Epithelial cell of esophagus (primary cell): ENCODE measurements at regions not wholly inside any gene's neighbourhood (a gene's known extent, or its start where the extent isn't known, plus 50 kb on each side); places are given as distances from the start of the nearest gene placed in this dataset.

Experiments used
- DNase-seq: peaks from one replicate; pipeline ENCODE4 v3.0.0; 2010; ENCODE audit warnings: low read depth
- H3K4me3 ChIP-seq: 2 replicates; pipeline ENCODE4 v1.5.1; 2011; ENCODE audit warnings: mild to moderate bottlenecking, low read length, control low read depth
- CTCF ChIP-seq: IDR thresholded peaks from 2 replicates; pipeline ENCODE4 v1.5.1; 2011; ENCODE audit warnings: low read depth, mild to moderate bottlenecking, low read length, control low read depth, inconsistent platforms; ENCODE audit not compliant: insufficient read depth; ENCODE audit errors: missing control alignments

DNA sequence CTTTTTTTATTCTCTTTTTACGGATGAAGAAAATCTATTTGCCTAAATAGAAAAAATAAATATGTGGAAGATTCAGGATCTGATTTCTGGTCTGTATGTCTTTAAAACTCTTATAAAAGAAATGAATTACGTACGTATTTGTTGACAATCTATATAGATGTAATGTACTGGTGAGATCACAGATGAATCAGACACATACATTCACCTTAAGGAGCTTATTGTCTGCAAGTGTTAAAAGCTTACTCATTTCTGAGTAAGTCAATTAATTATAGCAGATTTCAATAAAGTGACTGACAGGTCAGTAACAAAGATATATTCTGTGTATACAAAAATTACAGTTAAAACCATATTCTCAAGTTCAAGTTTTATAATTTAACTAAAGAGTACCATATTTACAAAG is 66.6 kb upstream of the NAF1 start:
- peak; percentile 69 for DNase-seq
- no peak for TF ChIP-seq CTCF
- H3K4me3 ChIP-seq = no peak overlapping the region

DNA sequence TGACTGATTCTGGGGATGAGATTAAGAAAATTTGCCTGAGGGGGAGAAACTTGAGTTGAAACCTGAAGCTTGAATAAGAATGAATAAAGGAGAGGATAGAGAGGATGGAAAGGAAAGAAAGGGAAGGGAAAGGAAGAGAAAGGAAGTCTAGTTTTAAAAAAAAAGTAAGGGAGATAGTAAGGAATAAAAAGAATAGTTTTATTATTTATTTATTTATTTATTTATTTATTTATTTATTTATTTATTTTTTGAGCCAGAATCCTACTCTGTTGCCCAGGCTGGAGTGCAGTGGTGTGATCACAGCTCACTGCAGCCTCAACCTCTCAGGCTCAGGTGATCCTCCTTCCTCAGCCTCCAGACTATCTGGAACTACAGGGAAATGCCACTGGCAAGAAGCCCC is 62.0 kb upstream of the NAF1 start:
- no peak for DNase-seq
- no peak overlapping the region for H3K4me3 ChIP-seq
- no peak for TF ChIP-seq CTCF

DNA sequence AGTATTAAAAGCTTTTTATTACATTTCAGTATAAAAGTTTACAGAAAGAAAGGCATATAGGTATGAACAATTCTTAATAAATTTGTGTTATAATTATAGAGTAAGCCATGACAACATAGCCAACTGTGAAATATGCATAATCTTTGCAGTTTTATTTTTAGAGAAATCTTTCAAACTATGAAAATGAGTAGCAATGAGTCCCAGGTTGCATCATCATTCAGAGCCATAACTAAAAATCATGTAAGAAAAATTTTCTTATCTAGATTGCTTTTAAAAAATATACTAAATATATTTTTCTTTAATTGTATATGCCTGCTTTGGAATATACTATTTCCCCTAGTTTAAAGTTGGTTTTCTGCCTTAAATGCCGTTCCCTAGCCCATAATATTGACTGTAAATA is 54.8 kb upstream of the NAF1 start:
- DNase-seq = no peak
- H3K4me3 ChIP-seq = no peak overlapping the region
- no peak for TF ChIP-seq CTCF

DNA sequence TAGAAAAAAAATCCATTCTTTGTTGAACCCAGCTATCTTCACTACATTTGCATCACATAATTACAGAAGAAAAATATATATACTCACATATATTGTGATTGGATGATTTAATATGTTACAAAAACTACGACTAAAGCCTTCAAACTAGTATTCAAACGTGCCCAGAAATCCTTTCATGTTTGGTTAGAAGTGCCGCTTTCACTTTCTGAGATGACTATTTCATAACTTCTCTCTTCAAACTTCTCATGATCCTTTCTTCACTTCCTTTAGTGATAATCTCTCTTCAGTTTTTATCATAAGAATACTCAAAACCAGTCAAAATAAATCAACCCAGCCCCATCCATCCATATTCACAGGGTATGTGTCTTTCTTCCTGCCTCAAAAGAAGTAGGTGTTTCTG is 50.8 kb upstream of the NAF1 start:
- no peak for TF ChIP-seq CTCF
- no peak for DNase-seq
- H3K4me3 ChIP-seq = no peak overlapping the region
